Glutamatergic neuron (in vitro differentiated cells): ENCODE measurements at regions not wholly inside any gene's neighbourhood (a gene's known extent, or its start where the extent isn't known, plus 50 kb on each side); places are given as distances from the start of the nearest gene placed in this dataset.

ENCODE experiments used
- DNase-seq: peaks from one replicate; pipeline ENCODE4 v3.0.0; 2022
- H3K27ac Mint-ChIP-seq: one replicate; pipeline ENCODE4 v1.8.0; 2020; ENCODE audit warnings: mild to moderate bottlenecking, mixed read lengths, inconsistent platforms; ENCODE audit not compliant: unreplicated experiment
- H3K27me3 Mint-ChIP-seq: one replicate; pipeline ENCODE4 v1.8.0; 2020; ENCODE audit warnings: mild to moderate bottlenecking, moderate library complexity, mixed read lengths, inconsistent platforms; ENCODE audit not compliant: unreplicated experiment
- H3K36me3 Mint-ChIP-seq: one replicate; pipeline ENCODE4 v1.8.0; 2020; ENCODE audit warnings: mild to moderate bottlenecking, mixed read lengths, inconsistent platforms; ENCODE audit not compliant: unreplicated experiment
- H3K4me1 Mint-ChIP-seq: one replicate; pipeline ENCODE4 v1.8.0; 2020; ENCODE audit warnings: mild to moderate bottlenecking, low read depth, mixed read lengths, inconsistent platforms; ENCODE audit not compliant: unreplicated experiment
- H3K4me3 Mint-ChIP-seq: one replicate; pipeline ENCODE4 v1.8.0; 2020; ENCODE audit warnings: mild to moderate bottlenecking, mixed read lengths, inconsistent platforms; ENCODE audit not compliant: unreplicated experiment
- H3K9me3 Mint-ChIP-seq: one replicate; pipeline ENCODE4 v1.8.0; 2020; ENCODE audit warnings: mild to moderate bottlenecking, moderate library complexity, mixed read lengths, inconsistent platforms; ENCODE audit not compliant: unreplicated experiment
- TF ChIP-seq, protein P1 (sequence below): fragments of 200-600 bp; sonication (generic); IDR thresholded peaks from one replicate; pipeline ENCODE4 v1.5.0; 2021; ENCODE audit not compliant: partially characterized antibody, unreplicated experiment

DNA sequence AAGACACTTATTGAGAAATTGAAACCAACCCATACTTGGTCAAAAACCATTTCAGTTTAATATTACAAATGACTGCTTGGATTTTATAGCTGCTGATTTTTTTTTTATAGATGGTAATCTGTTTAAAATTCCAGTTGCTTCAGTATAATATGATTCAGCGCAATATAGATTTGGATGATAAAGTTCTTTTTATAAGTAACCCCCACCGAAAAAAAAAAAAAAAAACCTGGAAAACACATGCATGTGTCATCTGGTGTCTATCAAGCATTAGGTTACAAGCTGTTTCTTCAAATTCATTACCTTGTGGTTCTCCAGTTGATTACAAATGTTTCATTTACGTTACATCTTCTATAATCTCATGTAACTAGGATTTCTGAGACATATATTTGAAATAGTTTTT lies 356.6 kb upstream of the ROBO2 start:
- H3K4me3 Mint-ChIP-seq, result no peak overlapping the region
- TF ChIP-seq, protein P1, sequence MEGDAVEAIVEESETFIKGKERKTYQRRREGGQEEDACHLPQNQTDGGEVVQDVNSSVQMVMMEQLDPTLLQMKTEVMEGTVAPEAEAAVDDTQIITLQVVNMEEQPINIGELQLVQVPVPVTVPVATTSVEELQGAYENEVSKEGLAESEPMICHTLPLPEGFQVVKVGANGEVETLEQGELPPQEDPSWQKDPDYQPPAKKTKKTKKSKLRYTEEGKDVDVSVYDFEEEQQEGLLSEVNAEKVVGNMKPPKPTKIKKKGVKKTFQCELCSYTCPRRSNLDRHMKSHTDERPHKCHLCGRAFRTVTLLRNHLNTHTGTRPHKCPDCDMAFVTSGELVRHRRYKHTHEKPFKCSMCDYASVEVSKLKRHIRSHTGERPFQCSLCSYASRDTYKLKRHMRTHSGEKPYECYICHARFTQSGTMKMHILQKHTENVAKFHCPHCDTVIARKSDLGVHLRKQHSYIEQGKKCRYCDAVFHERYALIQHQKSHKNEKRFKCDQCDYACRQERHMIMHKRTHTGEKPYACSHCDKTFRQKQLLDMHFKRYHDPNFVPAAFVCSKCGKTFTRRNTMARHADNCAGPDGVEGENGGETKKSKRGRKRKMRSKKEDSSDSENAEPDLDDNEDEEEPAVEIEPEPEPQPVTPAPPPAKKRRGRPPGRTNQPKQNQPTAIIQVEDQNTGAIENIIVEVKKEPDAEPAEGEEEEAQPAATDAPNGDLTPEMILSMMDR, result no peak
- peaks cover 6% of the 10 kb centered on the region for H3K4me1 Mint-ChIP-seq
- H3K27ac Mint-ChIP-seq, result no peak overlapping the region
- H3K9me3 Mint-ChIP-seq, result peaks cover 1% of the 10 kb centered on the region
- no peak for DNase-seq
- H3K36me3 Mint-ChIP-seq, result no peaks in the 10 kb centered on the region
- peaks cover 4% of the 10 kb centered on the region for H3K27me3 Mint-ChIP-seq

DNA sequence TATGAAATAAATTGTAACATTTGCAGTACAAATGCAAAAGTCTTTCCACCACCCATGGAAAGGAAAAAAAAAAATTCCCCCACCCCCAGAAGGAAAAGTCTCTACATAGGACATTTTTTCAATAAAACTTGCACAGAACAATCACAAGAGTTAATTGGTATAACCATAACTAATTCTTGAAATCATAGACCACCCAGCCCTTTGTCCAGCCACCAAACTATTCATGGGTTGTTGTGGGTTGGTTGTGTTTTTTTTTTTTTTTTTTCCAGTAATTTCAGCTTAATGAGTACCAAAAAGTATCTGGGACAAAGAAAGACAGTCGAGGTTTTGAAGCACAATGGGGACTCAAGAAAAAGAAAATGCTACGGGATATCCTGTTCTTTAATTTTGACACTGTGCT lies 355.0 kb upstream of the ROBO2 start:
- Mint-ChIP-seq H3K27me3 (peaks cover 4% of the 10 kb centered on the region), H3K36me3 (no peaks in the 10 kb centered on the region), H3K27ac (no peak overlapping the region), H3K4me1 (peaks cover 6% of the 10 kb centered on the region), H3K4me3 (no peak overlapping the region), H3K9me3 (peaks cover 1% of the 10 kb centered on the region)
- no peak for DNase-seq
- TF ChIP-seq, protein P1, result no peak

DNA sequence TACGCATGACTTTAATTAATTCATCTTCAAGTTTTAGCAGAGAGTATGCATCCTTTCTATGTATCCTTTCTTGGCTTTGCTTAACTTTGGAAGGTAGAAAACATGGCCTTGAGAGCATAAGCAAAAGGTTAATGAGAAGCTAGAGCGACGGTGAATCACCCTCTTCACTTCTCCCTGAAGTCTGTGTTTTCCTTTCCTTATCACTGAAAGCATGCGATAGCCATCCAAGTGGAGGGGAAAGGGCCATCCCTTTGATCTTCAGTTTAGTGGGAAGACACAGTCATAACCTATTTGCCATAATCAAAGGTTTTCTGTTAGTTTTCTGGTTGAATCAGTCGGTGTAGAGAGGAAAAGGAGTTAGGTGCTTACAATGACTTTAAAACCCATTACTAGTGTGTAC lies 354.0 kb upstream of the ROBO2 start:
- Mint-ChIP-seq H3K27me3 (peaks cover 4% of the 10 kb centered on the region), H3K36me3 (no peaks in the 10 kb centered on the region), H3K27ac (no peak overlapping the region), H3K4me3 (no peak overlapping the region), H3K4me1 (peaks cover 6% of the 10 kb centered on the region), H3K9me3 (peaks cover 1% of the 10 kb centered on the region)
- DNase-seq, result no peak
- TF ChIP-seq, protein P1, result no peak

DNA sequence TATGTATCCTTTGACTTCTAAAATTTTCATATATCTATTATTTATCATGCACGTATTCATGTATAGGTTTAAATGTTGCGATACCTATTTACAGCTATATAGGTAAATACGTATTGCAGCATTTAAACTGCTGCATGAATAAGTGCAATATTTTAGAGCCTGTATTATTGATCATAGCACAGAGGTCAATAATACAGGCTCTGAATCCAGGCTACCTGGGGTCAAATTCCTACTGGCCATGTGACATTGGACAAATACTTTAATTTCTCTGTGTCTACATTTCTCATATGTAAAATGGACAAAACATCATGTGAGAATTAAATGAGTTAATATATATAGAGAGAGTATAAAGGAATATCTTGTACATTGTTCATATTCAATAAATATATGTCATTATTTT lies 352.9 kb upstream of the ROBO2 start:
- H3K4me1 Mint-ChIP-seq, result peaks cover 6% of the 10 kb centered on the region
- TF ChIP-seq, protein P1, result no peak
- H3K4me3 Mint-ChIP-seq, result no peak overlapping the region

DNA sequence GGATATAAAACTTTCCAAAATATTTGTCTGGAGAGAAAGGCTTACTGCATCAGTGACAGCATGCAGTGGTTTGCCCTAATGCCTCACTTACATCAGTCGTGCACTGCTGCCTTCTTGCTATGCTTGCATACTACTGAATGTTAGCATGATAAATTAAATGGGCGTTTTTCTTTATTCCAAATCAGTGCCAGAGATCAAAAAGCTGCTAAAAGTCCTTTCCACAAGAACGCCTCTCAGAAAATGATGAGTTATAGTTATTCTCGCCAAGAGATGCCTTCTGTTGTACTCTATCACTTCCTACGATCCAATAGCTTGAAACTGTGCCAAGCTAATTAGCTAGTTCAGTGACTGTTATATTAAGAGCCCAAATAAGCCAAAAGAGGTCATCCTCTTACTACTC lies 345.8 kb upstream of the ROBO2 start:
- Mint-ChIP-seq H3K27ac (no peak overlapping the region), H3K36me3 (no peaks in the 10 kb centered on the region), H3K4me3 (no peak overlapping the region), H3K4me1 (no peaks in the 10 kb centered on the region), H3K27me3 (no peaks in the 10 kb centered on the region), H3K9me3 (no peaks in the 10 kb centered on the region)
- DNase-seq, result no peak
- TF ChIP-seq, protein P1, result no peak

More for the DNA sequence above, 352.9 kb upstream of the ROBO2 start:
- Mint-ChIP-seq H3K27ac (no peak overlapping the region), H3K36me3 (no peaks in the 10 kb centered on the region), H3K27me3 (peaks cover under 1% of the 10 kb centered on the region), H3K9me3 (peaks cover 1% of the 10 kb centered on the region)
- DNase-seq, result no peak
